GM18502 (cell line): ENCODE measurements at regions not wholly inside any gene's neighbourhood (a gene's known extent, or its start where the extent isn't known, plus 50 kb on each side); places are given as distances from the start of the nearest gene placed in this dataset.

ENCODE experiments used
- ATAC-seq: cut with Tn5 transposase; IDR thresholded peaks from one replicate; pipeline ENCODE4 v1.9.1; 2021; ENCODE audit warnings: mild to moderate bottlenecking; ENCODE audit not compliant: unreplicated experiment, poor library complexity

DNA sequence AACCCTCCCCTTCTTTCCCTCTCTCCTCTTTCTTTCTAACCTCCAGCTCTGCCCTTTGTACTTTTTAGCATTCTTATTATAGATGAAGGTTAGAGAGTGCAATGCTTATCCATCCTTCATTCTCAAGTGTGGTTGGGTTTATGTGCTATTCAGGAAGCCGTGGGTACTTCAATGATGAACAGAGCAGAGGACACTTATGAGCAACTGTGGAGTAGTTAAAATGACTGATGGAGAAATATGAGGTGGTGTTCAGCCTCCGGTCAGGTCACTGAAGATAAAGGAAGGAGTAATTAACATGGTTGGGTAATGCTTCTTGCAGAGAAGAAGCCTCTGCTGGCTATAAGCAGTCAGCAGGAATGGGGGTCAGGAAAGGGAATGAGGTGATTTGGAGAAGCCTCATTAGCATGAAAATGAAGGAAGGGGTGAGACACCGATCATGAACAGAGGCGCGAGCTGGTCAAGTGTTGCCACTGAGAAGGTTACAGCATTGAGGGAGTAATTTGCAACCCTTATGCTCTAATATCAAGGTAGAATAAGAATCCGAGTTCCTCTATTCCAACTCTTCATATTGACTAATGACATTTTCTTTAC, 174.7 kb downstream of the LPIN1 start:
- no peak for ATAC-seq

DNA sequence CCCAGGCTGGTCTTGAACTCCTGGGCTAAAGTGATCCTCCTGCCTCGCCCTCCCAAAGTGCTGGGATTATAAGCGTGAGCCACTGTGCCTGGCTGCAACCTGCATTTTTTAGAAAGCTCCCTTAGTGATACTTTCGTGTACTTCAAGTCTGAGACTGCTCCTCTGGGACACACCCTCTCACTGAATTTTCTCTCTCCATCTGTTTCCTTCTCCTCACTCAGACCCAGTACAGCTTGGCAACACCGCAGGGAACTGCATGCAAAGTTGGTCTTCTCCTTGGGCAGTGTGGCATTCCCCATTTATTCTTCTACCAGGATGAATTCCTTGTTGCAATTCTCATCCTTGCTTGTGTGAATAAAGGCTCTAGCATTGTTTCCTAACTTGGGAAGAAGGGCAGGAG, 175.9 kb downstream of the LPIN1 start:
- ATAC-seq, result no peak

DNA sequence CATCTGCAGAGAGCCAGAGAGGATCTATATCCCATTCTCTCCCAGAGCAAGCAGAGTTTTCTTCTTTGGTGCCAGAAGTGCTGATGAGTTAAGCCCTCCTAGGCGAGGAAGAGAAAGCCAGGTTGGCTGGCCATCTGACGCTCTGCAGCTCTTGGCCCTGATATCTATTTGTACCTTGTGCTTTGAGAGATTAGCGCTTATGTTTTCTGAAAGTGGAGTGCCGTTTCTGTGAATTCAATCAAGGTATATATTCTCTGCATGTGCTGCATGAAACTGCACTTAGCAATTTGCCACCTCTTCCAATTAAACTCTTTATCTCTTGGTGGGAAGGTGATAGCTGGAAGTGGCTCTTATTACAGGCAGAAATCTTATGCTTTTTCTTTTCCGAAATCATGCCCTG, 177.5 kb downstream of the LPIN1 start:
- ATAC-seq, result no peak

DNA sequence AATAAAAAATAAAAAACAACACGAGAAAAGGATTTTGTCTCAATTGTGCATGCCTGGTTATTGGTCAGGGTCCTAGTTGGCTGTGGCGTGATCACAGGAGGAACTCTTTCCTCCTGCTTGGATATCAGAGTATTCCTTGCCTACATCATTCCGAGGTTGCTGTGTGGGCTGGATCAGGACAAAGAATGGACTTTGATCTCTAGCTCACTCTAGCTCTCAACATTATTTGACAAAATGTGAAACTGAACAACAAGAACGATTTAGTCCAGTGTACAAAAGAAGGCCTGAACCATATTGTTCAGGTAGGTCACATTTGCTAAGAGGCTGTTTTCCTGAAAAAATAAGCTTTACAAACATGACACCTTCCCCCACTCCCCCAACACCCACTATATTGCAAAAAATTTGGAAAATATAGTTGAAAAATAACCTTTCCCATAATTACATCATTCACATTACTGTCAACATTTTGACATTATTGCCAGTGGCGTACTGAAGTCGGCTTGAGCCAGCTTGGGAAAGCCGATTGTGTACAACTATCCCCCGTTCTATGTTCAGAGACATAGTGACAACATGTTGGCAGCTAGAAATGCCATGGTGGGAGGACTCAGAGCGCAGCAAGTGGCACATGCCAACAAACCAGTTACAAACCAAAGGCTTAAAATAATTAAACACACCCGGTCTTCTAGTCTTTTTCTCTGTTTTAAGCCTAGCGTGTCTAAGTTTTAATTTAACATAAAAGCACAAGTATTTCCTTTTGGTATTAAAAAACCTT, 179.0 kb downstream of the LPIN1 start:
- no peak for ATAC-seq

DNA sequence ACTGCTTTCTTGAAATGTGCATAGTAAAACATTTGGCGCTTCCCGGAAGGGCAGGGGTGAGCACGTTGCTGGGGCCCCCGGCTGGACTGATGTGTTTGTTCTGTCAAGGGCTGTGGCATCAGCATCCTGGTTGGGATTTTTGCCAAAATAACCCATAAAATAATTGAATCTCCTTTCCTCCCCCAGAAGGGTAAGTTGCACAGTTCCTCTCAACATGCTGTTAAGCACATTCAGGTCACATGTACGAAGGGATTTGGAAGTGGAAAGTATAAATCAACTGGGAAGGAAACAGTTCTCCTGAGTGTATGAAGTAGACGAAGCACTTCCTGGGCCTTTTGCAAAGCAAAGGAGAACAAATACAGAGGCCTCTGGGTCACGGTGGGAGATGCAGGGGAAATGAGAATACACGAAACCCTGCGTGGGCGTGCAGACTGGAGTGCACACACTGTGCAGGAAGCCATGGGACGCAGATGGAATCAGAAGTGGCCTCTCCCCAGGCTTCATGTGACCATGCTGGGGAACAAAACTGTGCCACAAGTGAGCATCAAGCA, 183.9 kb downstream of the LPIN1 start:
- no peak for ATAC-seq

DNA sequence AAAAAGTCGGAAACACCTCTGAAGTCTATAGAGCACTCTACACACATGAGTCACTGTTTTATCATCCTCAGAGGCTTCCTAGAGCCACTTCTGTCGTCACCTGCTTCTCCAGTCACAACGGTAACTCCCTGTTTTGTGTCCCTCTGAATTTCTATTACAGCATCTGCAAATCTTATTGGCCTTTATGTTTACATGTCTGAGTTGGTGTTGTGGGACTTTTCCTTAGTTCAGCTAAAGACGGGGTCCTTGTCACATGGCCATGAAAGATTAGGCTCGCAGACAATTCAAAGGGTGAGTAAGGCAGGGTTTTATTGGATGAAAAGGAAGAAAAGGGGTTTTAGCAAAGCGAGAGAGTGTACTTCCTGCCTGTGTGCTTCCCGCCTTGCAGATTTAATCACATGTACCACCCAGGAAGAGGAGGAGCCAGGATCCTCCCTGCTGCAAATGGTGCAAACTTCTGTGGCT, 185.6 kb downstream of the LPIN1 start:
- no peak for ATAC-seq

DNA sequence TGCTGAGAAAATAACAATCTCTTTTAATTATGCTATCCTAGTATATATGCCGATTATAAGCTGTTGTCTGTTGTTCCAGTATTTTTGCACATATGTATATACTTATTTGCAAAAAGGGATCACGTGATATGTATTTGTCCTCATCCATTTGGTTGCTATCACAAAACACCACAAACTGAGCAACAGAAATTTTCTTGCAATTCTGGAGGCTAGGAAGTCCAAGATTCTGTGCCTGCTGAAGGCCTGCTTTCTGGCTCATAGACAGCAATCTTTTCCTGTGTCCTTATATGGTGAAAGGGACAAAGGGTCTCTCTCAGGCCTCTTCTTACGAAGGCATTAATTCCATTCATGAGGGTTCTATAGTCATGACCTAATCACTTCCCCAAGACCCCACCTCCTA, 186.5 kb downstream of the LPIN1 start:
- no peak for ATAC-seq

DNA sequence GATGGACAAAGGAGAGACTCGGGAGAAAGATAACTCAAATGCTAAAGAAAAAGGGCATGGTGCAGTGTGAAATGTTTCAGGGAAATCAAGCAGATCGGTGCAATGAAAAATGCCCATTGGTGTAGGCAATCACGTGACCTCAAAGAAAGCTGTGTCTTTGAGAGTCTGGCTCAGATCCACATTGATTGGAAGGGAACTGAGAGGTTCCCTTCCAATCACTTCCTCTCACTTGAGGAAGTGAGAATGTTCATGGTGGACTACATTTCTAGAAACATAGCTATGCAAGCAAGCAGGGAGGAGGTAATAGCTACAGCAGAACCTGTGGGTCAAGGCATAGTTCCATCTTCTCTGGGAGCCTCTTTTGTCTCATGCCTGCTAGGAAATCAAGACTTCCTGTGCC, 187.4 kb downstream of the LPIN1 start:
- ATAC-seq, result peak; percentile 89

DNA sequence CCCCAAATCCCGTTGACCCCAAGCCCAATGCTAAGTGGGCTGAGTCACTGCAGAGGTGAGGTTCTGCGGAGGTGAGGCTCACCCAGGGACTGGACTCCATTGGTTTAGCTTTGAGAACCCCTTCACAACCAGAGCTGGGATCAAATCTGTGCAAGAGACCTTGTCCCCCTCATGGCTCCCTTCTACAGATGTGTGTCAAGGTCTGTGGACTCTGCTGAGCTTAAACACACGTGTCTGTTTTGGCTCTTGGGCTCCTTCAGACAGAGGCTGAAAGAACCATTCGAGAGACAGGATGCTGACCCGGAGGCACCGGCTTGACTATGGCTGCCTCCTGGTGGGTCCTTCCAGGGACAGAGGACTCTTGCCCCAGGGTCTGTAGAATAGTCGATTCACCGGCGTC, 190.3 kb downstream of the LPIN1 start:
- ATAC-seq, result no peak

DNA sequence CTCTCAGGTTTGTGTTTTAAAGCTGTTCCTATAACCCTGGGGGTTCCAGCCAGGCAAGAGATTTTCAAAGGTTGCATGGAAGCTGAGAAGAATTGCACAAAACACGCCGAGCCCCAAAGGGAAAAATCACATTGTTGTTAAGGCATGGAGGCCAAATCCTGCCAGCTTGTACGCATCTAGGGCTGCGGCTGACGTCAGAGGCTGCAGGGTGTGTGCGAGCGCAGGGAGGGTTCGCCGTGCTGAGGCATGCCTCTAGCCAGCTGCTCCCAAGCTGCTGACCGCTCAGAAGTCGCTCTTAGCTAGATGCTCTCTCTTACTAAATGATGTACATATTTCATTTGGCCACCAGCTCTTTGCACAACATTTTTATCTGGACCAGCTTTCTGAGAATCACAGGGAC, 191.8 kb downstream of the LPIN1 start:
- ATAC-seq, result no peak

DNA sequence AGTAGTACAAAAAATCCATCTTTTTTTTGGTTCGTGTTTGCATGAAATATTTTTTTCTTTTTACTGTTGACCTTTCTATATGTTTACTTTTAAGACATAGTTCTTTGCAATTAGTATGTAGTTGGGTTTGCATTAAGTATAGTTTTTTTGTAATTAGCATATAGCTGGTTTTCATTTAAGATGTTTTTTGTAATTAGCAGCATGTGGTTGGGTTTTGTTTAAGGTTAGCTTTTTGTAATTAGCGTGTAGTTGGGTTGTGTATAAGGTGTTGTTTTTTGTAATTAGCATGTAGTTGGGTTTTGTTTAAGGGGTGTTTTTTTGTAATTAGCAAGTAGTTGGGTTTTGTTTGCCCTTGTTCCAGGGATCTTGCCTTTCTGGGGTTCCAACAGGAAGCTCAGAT, 193.1 kb downstream of the LPIN1 start:
- no peak for ATAC-seq

DNA sequence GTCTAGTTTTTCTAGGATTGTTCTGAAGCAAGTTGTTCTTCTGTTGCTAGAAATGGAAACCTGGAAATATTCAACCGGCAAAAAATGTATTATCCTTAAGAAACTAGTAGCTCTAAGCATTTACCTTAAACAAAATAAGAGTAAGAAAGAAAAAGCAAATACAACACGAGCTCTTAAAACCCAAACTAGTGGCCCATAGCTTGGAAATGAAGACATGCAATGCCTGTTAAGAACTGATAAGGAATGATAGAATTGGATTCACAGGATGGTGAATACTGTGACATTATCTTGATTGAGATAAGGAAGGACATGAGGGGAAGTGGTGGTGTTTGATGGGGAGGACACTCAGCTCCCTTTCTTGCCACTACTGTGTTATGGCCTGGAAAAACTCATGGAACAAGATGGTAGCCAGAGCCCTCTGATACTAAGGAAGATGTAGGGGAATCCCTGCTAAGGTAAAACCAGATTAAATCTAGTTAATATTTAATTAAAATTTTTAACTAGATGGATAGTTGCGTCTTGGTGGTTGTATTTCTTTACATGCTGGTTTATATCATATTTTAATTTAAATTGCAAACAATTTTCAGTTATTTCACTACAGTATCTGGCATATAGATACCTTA, 193.8 kb downstream of the LPIN1 start:
- ATAC-seq, result no peak

DNA sequence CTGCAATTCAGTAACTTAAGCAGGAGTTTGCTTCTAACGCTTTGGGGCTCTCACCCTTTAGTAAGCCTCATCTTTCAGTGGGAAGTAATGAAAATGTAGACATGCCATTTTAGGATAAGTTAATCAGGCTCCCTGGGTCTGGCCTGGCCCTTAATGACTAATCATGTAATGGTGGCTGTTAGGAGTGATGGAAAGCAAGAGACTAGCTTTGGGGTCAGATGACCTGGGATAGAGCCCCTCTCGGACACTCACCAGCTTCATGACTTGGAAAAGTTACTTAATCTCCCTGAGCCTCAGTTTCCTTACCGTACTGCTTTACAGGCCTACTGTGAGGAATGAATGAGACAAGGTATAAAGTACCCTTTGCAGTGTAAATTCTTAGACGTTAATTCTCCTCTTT, 194.4 kb downstream of the LPIN1 start:
- ATAC-seq, result no peak

DNA sequence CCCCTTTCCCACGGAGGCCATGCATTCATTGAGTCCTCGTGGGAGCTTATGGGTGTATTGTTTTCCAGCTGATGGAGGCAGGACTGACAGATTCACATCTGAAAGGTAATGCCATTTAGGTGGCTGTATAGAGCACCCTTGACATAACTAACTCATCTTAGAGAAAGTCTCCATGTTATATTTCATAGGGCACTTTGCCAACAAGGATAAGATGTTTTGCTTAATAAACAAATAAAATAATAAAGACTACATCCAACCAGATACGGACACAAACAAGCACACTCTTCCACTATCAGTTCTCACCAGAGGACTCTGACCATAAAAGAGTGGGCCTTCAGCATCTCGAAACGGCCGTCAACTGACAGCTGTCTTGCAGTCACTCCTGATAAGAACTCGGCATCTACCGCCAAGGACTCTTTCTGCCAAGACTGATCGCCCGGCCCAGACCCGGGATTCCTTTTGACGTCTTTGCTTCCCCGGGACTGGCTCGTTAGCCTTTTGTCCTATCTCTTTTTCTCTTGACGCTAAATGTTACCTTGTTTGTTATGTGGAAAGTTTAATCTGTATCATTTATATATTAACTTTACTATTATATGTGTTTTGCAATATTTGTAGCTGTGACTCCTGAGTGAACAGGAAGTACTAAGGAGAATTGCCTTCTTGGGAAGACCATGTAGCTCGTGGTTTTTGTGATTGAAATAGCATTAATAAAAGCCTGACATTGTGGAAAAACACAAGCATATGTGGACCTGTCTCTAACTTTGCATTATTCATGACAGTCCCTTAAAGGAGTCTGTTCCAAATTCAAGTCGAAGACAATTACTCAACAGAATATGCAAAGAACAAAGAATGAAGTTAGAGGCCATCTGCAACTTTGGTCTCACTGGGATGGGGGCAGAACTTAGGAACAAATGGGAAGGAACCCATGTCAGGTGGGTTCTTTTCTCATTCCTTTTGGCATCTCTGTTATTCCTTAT, 195.1 kb downstream of the LPIN1 start:
- no peak for ATAC-seq

DNA sequence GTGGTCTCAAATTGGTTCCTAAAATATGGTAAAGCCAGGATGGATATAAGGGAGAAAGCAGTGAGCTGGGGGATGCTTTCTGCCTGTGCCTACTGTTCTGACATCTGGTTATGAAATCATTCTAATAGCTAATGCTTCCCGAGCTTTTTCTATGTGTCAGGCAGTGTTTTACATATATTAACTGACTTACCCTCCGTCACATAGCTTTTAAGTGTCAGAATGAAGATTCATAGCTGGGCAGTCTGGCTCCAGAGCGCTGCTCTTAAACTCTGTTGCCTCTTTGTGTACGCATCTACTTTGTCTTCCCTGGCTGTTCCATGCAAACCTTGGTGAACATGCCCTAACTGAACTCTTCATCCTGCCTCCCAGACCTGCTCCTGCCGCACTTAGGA, 195.7 kb downstream of the LPIN1 start:
- no peak for ATAC-seq

DNA sequence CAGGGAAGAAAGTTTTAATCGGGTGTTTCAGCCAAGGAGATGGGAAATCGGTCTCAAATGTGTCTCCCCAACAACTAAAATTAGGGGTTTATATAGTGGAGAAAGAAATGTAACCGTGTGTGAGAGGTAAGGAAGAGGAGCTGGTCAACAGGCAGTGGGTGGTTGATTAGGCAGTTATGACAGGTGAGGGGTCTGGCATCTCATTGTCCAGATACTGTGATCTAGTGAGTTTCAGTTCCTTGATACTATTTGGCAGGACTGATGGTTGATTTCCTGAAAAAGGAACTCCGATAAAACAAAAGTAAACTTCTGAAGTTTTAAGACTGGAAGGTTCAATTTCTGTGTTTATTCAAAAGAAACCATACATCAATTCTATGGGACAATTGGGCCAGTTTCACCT, 197.9 kb downstream of the LPIN1 start:
- ATAC-seq, result no peak

DNA sequence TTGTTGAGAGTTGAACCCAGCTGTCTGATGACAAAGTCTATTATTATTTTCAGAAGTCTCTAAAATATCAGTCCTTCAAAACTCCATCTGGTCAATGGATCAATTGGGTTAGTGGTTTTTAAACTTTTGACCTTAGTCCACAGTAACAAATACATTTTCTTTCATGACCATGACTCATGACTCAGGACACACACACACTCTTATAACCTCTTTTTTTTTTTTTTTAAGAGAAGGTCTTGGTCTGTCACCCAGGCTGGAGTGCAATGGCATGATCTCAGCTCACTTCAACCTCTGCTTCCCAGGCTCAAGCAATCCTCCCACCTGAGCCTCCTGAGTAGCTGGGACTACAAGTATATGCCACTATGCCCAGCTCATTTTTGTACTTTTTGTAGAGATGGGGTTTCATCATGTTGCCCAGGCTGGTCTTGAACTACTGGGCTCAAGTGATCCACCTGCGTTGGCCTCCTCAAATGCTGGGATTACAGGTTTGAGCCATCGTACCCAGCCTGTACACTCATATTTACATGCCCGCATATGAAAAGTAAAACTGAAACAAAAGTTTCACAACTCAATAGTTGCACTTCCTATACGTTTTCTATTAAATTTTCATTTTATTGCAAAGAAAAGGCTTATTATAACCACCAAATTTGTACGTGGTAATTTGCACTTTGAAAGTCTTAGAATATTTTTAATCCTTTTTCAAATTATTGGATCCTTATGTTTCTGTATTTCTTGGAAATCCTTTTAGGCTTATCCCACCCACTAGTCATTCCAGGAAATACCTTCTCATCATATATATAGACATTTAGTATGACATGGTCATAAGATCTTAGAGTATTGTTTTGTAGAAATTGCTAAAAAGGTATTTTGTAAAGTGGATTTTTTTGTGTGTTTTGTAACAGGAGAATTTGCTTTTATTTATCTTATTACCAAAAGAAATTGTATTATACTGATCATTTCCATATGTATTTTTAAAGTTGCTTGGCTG, 199.0 kb downstream of the LPIN1 start:
- ATAC-seq, result peak; percentile 93

DNA sequence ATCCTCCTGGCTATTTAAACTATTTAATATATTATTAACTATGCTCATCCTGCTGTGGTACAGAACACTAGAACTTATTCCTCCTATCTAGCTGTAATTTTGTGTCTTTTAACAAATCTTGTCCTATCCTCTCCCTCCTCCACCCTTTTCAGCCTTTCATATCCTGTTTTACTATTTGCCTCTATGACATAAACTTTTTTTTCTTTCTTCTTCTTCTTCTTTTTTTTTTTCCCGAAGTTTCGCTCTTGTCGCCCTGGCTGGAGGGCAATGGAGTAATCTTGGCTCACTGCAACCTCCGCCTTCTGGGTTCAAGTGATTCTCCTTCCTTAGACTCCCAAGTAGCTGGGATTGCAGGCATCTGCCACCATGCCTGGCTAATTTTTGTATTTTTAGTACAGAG, 201.5 kb downstream of the LPIN1 start:
- no peak for ATAC-seq
